ENCODE measurements at regions not wholly inside any gene's neighbourhood (a gene's known extent, or its start where the extent isn't known, plus 50 kb on each side); places are given as distances from the start of the nearest gene placed in this dataset.
A peak's percentile ranks its signal among the peaks of the same experiment; 100 is the strongest.
"Not testable (repeated sequence)": the region's sequence is repeated elsewhere in the genome, so short reads cannot be mapped to it uniquely, and the experiment has no call there.

DNA sequence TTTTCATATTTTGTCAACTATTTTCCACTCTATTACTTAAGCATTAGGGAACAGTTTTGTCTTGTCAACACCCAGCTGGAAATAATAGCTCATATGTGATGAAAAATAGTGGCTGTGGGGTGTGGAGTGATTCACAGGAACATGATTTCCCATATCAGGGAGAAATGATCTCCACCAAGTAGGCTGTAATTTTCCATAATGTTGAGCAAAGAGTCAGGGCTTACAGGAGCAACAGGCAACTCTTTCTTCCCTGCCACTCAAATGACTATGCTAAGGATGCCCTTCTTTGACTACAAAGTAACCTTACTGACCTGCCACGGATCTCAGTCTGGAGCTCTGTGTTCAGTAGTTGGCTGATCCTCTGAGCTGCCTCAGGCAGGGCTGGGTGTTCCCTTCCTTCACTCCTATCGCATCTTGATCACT is 90.0 kb upstream of the GATB start:
- TF ChIP-seq ESRRG (CRISPR knock-in tag; IDR thresholded peaks at IDR 0.05), result no peak
- no peak for TF ChIP-seq RARB (CRISPR knock-in tag; IDR thresholded peaks at IDR 0.05)
- TF ChIP-seq, protein P1, sequence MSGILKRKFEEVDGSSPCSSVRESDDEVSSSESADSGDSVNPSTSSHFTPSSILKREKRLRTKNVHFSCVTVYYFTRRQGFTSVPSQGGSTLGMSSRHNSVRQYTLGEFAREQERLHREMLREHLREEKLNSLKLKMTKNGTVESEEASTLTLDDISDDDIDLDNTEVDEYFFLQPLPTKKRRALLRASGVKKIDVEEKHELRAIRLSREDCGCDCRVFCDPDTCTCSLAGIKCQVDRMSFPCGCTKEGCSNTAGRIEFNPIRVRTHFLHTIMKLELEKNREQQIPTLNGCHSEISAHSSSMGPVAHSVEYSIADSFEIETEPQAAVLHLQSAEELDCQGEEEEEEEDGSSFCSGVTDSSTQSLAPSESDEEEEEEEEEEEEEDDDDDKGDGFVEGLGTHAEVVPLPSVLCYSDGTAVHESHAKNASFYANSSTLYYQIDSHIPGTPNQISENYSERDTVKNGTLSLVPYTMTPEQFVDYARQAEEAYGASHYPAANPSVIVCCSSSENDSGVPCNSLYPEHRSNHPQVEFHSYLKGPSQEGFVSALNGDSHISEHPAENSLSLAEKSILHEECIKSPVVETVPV (CRISPR knock-in tag; IDR thresholded peaks at IDR 0.05), result no peak
- no peak for TF ChIP-seq SNAI2 (CRISPR knock-in tag; IDR thresholded peaks at IDR 0.05)
- no peak for TF ChIP-seq ZNF70 (CRISPR knock-in tag; IDR thresholded peaks at IDR 0.05)
- no peak for TF ChIP-seq PPARA (CRISPR knock-in tag; IDR thresholded peaks at IDR 0.05; ENCODE audit: borderline replicate concordance)
- no peak for TF ChIP-seq ISL1 (CRISPR knock-in tag; IDR thresholded peaks at IDR 0.05)
- TF ChIP-seq ZFP3 (CRISPR knock-in tag; IDR thresholded peaks at IDR 0.05), result no peak
- ATAC-seq, result no peak

DNA sequence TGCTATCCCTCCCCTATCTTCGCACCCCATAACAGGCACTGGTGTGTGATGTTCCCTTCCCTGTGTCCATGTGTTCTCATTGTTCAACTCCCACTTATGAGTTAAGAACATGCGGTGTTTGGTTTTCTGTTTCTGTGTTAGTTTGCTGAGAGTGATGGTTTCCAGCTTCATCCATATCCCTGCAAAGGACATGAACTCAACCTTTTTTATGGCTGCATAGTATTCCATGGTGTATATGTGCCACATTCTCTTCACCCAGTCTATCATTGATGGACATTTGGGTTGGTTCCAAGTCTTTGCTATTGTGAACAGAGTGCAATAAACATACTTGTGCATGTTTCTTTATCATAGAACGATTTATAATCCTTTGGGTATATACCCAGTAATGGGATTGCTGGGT is 84.7 kb upstream of the GATB start:
- not testable (repeated sequence) for ATAC-seq
- TF ChIP-seq ZNF8 (CRISPR knock-in tag; IDR thresholded peaks at IDR 0.05), result 0 out of 2 replicates have a peak, but pooled peaks have one; percentile 15

DNA sequence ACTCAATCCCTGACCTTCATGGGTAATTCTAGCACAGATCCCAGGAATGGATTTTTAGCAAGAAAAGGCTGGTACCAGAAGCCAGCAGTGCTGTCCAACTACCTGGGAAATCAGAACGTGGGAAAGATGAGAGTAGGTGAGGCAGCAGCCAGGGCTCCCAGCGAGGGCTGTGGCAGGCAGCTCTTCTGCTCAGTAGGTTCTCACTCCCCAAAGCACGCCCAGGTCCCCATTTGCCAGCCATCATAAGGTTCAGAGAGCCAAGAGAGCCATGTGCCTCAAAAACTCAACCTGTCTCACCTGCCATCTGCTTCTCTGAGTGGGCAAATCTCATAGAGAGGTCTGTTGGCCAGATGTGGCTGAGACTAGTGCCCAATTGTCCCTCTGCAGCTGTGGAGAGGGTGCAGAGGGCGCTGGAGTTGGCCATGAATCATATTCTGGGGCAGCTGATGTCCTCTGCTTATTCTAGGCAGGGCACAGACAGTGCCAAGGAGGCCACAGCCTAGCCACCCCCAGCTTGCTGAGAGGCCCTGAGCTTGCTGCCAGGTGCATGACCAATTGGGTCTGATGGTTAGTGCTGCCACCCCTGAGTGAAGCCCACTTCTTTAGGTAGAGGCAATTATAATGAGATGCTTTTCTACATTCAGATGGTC is 81.7 kb upstream of the GATB start:
- ATAC-seq, result no peak
- TF ChIP-seq ZNF8 (CRISPR knock-in tag; IDR thresholded peaks at IDR 0.05) (no peak), TOX (CRISPR knock-in tag; IDR thresholded peaks at IDR 0.05; ENCODE audit: borderline replicate concordance) (no peak), TCF4 (CRISPR knock-in tag; IDR thresholded peaks at IDR 0.05; ENCODE audit: borderline replicate concordance) (no peak), ESRRG (CRISPR knock-in tag; IDR thresholded peaks at IDR 0.05) (no peak), PPARA (CRISPR knock-in tag; IDR thresholded peaks at IDR 0.05; ENCODE audit: borderline replicate concordance) (no peak), RARB (CRISPR knock-in tag; IDR thresholded peaks at IDR 0.05) (no peak)
- TF ChIP-seq, protein P2, sequence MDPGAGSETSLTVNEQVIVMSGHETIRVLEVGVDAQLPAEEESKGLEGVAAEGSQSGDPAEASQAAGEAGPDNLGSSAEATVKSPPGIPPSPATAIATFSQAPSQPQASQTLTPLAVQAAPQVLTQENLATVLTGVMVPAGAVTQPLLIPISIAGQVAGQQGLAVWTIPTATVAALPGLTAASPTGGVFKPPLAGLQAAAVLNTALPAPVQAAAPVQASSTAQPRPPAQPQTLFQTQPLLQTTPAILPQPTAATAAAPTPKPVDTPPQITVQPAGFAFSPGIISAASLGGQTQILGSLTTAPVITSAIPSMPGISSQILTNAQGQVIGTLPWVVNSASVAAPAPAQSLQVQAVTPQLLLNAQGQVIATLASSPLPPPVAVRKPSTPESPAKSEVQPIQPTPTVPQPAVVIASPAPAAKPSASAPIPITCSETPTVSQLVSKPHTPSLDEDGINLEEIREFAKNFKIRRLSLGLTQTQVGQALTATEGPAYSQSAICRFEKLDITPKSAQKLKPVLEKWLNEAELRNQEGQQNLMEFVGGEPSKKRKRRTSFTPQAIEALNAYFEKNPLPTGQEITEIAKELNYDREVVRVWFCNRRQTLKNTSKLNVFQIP (CRISPR knock-in tag; IDR thresholded peaks at IDR 0.05; ENCODE audit: borderline replicate concordance, low read depth), result no peak

DNA sequence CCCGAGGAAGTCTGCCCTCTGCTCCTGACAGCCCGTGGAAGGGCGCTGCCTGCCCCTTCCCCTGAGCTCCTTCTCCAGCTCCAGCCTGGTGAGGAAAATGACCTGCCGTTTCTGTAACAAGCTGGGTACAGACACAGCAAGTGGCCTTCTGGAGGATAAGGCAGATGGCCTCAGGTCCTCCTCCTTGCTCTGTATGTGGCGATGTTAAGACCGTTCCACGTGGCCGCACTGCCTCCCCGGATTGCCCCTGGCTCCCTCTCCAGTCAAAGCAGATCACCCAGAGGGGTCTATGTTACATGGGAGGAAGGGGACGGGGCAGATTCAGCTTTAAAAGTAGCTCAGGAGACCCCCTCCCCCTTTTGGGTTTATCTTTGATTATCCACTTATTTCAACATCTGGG is 80.3 kb upstream of the GATB start:
- no peak for ATAC-seq
- TF ChIP-seq ZFP30 (CRISPR knock-in tag; IDR thresholded peaks at IDR 0.05), result no peak

DNA sequence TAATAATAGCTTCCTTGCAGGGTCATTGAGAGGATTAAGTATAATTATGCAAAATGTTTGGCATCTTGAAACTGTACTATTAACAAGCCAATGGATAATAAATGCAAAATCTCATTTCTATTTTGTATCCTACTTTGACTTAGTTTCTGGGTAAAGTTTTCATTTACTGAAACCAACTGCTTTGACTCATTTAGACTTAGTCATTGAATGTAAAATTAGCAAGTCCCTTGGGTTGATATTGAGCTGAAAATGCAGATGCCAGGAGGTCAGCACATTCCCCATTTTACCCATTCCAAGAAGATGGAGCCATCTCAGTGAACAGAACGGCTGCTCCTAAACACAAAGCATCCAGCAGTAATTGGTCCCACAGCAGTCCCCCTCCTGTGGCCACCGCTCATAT is 74.7 kb upstream of the GATB start:
- no peak for TF ChIP-seq ESRRG (CRISPR knock-in tag; IDR thresholded peaks at IDR 0.05)
- TF ChIP-seq, protein P3, sequence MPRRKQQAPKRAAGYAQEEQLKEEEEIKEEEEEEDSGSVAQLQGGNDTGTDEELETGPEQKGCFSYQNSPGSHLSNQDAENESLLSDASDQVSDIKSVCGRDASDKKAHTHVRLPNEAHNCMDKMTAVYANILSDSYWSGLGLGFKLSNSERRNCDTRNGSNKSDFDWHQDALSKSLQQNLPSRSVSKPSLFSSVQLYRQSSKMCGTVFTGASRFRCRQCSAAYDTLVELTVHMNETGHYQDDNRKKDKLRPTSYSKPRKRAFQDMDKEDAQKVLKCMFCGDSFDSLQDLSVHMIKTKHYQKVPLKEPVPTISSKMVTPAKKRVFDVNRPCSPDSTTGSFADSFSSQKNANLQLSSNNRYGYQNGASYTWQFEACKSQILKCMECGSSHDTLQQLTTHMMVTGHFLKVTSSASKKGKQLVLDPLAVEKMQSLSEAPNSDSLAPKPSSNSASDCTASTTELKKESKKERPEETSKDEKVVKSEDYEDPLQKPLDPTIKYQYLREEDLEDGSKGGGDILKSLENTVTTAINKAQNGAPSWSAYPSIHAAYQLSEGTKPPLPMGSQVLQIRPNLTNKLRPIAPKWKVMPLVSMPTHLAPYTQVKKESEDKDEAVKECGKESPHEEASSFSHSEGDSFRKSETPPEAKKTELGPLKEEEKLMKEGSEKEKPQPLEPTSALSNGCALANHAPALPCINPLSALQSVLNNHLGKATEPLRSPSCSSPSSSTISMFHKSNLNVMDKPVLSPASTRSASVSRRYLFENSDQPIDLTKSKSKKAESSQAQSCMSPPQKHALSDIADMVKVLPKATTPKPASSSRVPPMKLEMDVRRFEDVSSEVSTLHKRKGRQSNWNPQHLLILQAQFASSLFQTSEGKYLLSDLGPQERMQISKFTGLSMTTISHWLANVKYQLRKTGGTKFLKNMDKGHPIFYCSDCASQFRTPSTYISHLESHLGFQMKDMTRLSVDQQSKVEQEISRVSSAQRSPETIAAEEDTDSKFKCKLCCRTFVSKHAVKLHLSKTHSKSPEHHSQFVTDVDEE (CRISPR knock-in tag; IDR thresholded peaks at IDR 0.05), result no peak
- TF ChIP-seq RARB (CRISPR knock-in tag; IDR thresholded peaks at IDR 0.05), result no peak
- TF ChIP-seq ZNF8 (CRISPR knock-in tag; IDR thresholded peaks at IDR 0.05), result no peak
- TF ChIP-seq TCF4 (CRISPR knock-in tag; IDR thresholded peaks at IDR 0.05; ENCODE audit: borderline replicate concordance), result no peak
- TF ChIP-seq ZC3H10 (CRISPR knock-in tag; IDR thresholded peaks at IDR 0.05), result no peak
- no peak for TF ChIP-seq ISL1 (CRISPR knock-in tag; IDR thresholded peaks at IDR 0.05)
- no peak for TF ChIP-seq TOX (CRISPR knock-in tag; IDR thresholded peaks at IDR 0.05; ENCODE audit: borderline replicate concordance)
- TF ChIP-seq, protein P4, sequence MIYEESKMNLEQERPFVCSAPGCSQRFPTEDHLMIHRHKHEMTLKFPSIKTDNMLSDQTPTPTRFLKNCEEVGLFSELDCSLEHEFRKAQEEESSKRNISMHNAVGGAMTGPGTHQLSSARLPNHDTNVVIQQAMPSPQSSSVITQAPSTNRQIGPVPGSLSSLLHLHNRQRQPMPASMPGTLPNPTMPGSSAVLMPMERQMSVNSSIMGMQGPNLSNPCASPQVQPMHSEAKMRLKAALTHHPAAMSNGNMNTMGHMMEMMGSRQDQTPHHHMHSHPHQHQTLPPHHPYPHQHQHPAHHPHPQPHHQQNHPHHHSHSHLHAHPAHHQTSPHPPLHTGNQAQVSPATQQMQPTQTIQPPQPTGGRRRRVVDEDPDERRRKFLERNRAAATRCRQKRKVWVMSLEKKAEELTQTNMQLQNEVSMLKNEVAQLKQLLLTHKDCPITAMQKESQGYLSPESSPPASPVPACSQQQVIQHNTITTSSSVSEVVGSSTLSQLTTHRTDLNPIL (CRISPR knock-in tag; IDR thresholded peaks at IDR 0.05; ENCODE audit: low read depth), result no peak
- no peak for TF ChIP-seq OSR1 (CRISPR knock-in tag; IDR thresholded peaks at IDR 0.05)
- TF ChIP-seq ZFP3 (CRISPR knock-in tag; IDR thresholded peaks at IDR 0.05), result no peak
- TF ChIP-seq, protein P2 (CRISPR knock-in tag; IDR thresholded peaks at IDR 0.05; ENCODE audit: borderline replicate concordance, low read depth), result no peak
- TF ChIP-seq ARNTL (CRISPR knock-in tag; IDR thresholded peaks at IDR 0.05; ENCODE audit: borderline replicate concordance, low read depth), result no peak
- TF ChIP-seq, protein P5, sequence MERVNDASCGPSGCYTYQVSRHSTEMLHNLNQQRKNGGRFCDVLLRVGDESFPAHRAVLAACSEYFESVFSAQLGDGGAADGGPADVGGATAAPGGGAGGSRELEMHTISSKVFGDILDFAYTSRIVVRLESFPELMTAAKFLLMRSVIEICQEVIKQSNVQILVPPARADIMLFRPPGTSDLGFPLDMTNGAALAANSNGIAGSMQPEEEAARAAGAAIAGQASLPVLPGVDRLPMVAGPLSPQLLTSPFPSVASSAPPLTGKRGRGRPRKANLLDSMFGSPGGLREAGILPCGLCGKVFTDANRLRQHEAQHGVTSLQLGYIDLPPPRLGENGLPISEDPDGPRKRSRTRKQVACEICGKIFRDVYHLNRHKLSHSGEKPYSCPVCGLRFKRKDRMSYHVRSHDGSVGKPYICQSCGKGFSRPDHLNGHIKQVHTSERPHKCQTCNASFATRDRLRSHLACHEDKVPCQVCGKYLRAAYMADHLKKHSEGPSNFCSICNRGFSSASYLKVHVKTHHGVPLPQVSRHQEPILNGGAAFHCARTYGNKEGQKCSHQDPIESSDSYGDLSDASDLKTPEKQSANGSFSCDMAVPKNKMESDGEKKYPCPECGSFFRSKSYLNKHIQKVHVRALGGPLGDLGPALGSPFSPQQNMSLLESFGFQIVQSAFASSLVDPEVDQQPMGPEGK (CRISPR knock-in tag; IDR thresholded peaks at IDR 0.05; ENCODE audit: borderline replicate concordance), result no peak
- no peak for TF ChIP-seq CSDC2 (CRISPR knock-in tag; IDR thresholded peaks at IDR 0.05)
- TF ChIP-seq GLIS3 (CRISPR knock-in tag; IDR thresholded peaks at IDR 0.05), result no peak
- TF ChIP-seq PPARA (CRISPR knock-in tag; IDR thresholded peaks at IDR 0.05; ENCODE audit: borderline replicate concordance), result no peak
- TF ChIP-seq ZNF70 (CRISPR knock-in tag; IDR thresholded peaks at IDR 0.05), result no peak
- TF ChIP-seq BACH2 (CRISPR knock-in tag; IDR thresholded peaks at IDR 0.05; ENCODE audit: borderline replicate concordance), result no peak
- ATAC-seq, result no peak
